ENCODE measurements at regions not wholly inside any gene's neighbourhood (a gene's known extent, or its start where the extent isn't known, plus 50 kb on each side); places are given as distances from the start of the nearest gene placed in this dataset.

GRCh38 chr2:180443888-180444287, 436.8 kb upstream of the CWC22 start:
- Histone ChIP-seq H3K9me3 (ENCODE audit: low read length) (no peaks in the 10 kb centered on the region), H3K79me2 (ENCODE audit: low read length) (no peaks in the 10 kb centered on the region), H3K4me2 (ENCODE audit: low read length) (no peak overlapping the region), H3K27ac (ENCODE audit: low read length) (no peak overlapping the region), H3K36me3 (ENCODE audit: low read depth, low read length) (no peaks in the 10 kb centered on the region), H3F3A (ENCODE audit: low read length, unreplicated experiment) (no peaks in the 10 kb centered on the region), H3K9me2 (replicated peaks; ENCODE audit: low read length) (no peaks in the 10 kb centered on the region; the same call in 1 of the 2 replicates), H3K4me1 (ENCODE audit: insufficient read depth, low read length) (no peaks in the 10 kb centered on the region), H4K20me1 (ENCODE audit: low read length) (no peaks in the 10 kb centered on the region), H2AFZ (ENCODE audit: low read length) (no peak overlapping the region), H3K4me3 (ENCODE audit: low read length) (no peak overlapping the region), H3K27me3 (ENCODE audit: low read length) (no peaks in the 10 kb centered on the region), H3K9ac (ENCODE audit: low read length) (no peak overlapping the region)
- POLR2A ChIA-PET (ENCODE audit: unreplicated experiment) = no interaction called here
- no peak for TF ChIP-seq EZH2 (IDR thresholded peaks at IDR 0.05; ENCODE audit: low read length, unreplicated experiment)
- no peak for TF ChIP-seq CTCF (conservative IDR thresholded peaks at IDR 0.05; ENCODE audit: low read depth, low read length)
- no peak for TF ChIP-seq EZH2phosphoT487 (IDR thresholded peaks at IDR 0.05; ENCODE audit: borderline replicate concordance, low read length)
- ATAC-seq (no peak), DNase-seq (no peak)
- no TSS peak for BruUV-seq (replicated peaks)
- intact Hi-C loops (cut with micrococcal nuclease) = no loop called here
- CTCF ChIA-PET = no interaction called here

GRCh38 chr2:180442860-180443644, 436.0 kb upstream of the CWC22 start:
- H3K36me3 ChIP-seq (ENCODE audit: low read depth, low read length) = no peaks in the 10 kb centered on the region
- BruUV-seq (replicated peaks) = no TSS peak
- no peaks in the 10 kb centered on the region for H3F3A ChIP-seq (ENCODE audit: low read length, unreplicated experiment)
- no peak overlapping the region for H3K4me2 ChIP-seq (ENCODE audit: low read length)
- intact Hi-C loops (cut with micrococcal nuclease) = no loop called here
- no peak for DNase-seq
- H3K27me3 ChIP-seq (ENCODE audit: low read length) = no peaks in the 10 kb centered on the region
- no peak for ATAC-seq
- no peak overlapping the region for H2AFZ ChIP-seq (ENCODE audit: low read length)
- no peak overlapping the region for H3K9ac ChIP-seq (ENCODE audit: low read length)
- H3K79me2 ChIP-seq (ENCODE audit: low read length) = no peaks in the 10 kb centered on the region
- no peak overlapping the region for H3K27ac ChIP-seq (ENCODE audit: low read length)
- no peaks in the 10 kb centered on the region for H3K9me3 ChIP-seq (ENCODE audit: low read length)
- H4K20me1 ChIP-seq (ENCODE audit: low read length) = no peaks in the 10 kb centered on the region
- no peak overlapping the region for H3K4me3 ChIP-seq (ENCODE audit: low read length)
- TF ChIP-seq CTCF (conservative IDR thresholded peaks at IDR 0.05; ENCODE audit: low read depth, low read length) (no peak), EZH2phosphoT487 (IDR thresholded peaks at IDR 0.05; ENCODE audit: borderline replicate concordance, low read length) (no peak), EZH2 (IDR thresholded peaks at IDR 0.05; ENCODE audit: low read length, unreplicated experiment) (no peak)
- H3K4me1 ChIP-seq (ENCODE audit: insufficient read depth, low read length) = no peaks in the 10 kb centered on the region
- POLR2A ChIA-PET (ENCODE audit: unreplicated experiment) = no interaction called here
- no peaks in the 10 kb centered on the region; the same call in 1 of the 2 replicates for H3K9me2 ChIP-seq (replicated peaks; ENCODE audit: low read length)
- CTCF ChIA-PET = no interaction called here

- H3K27ac ChIP-seq (ENCODE audit: low read length) = no peak overlapping the region
- ATAC-seq (no peak), DNase-seq (no peak)
- H3F3A ChIP-seq (ENCODE audit: low read length, unreplicated experiment) = no peaks in the 10 kb centered on the region
- H3K27me3 ChIP-seq (ENCODE audit: low read length) = no peaks in the 10 kb centered on the region
- no peaks in the 10 kb centered on the region for H3K9me3 ChIP-seq (ENCODE audit: low read length)
- no peak overlapping the region for H3K4me2 ChIP-seq (ENCODE audit: low read length)
- intact Hi-C loops (cut with micrococcal nuclease) = no loop called here
- BruUV-seq (replicated peaks) = no TSS peak
- H3K9me2 ChIP-seq (replicated peaks; ENCODE audit: low read length) = 0 out of 2 replicates have a peak, but pooled peaks cover 7% of the 10 kb centered on the region
- ChIA-PET POLR2A (ENCODE audit: unreplicated experiment) (no interaction called here), CTCF (no interaction called here)
- no peak overlapping the region for H2AFZ ChIP-seq (ENCODE audit: low read length)
- no peak overlapping the region for H3K4me3 ChIP-seq (ENCODE audit: low read length)
- H3K4me1 ChIP-seq (ENCODE audit: insufficient read depth, low read length) = no peaks in the 10 kb centered on the region
- no peaks in the 10 kb centered on the region for H4K20me1 ChIP-seq (ENCODE audit: low read length)
- no peaks in the 10 kb centered on the region for H3K36me3 ChIP-seq (ENCODE audit: low read depth, low read length)
- no peaks in the 10 kb centered on the region for H3K79me2 ChIP-seq (ENCODE audit: low read length)
- no peak overlapping the region for H3K9ac ChIP-seq (ENCODE audit: low read length)
- TF ChIP-seq EZH2phosphoT487 (IDR thresholded peaks at IDR 0.05; ENCODE audit: borderline replicate concordance, low read length) (no peak), EZH2 (IDR thresholded peaks at IDR 0.05; ENCODE audit: low read length, unreplicated experiment) (no peak), CTCF (conservative IDR thresholded peaks at IDR 0.05; ENCODE audit: low read depth, low read length) (no peak)
Observed at GRCh38 chr2:180419212-180419611, 412.1 kb upstream of the CWC22 start.
